K562 (cell line): ENCODE measurements at regions not wholly inside any gene's neighbourhood (a gene's known extent, or its start where the extent isn't known, plus 50 kb on each side); places are given as distances from the start of the nearest gene placed in this dataset.

Experiments used
- ATAC-seq: fragments of 200-7000 bp; cut with Tn5 transposase; 3 replicates; pipeline ENCODE4 v1.9.1; 2020; ENCODE audit warnings: moderate library complexity
- BruUV-seq: library from RNA; stranded (reverse); fragments of 400-500 nt; replicated peaks from 2 replicates; lab custom pipeline; 2021; lab: Mats Ljungman, UMichigan
- CTCF ChIA-PET: fragments of 300-600 bp; formaldehyde crosslinking; extraction: SDS; loops from one replicate; lab custom pipeline; 2021; ENCODE audit warnings: low intra/inter-chr PET ratio; lab: Yijun Ruan, JAX
- POLR2A ChIA-PET: fragments of 300-600, 350-650 bp; sonication (Branson Sonifier 250); formaldehyde crosslinking; extraction: SDS; loops from one replicate; lab custom pipeline; 2021; ENCODE audit warnings: antibody characterized with exemption, inconsistent platforms; lab: Yijun Ruan, JAX
- DNase-seq, 4 experiments: peaks; one replicate each; pipeline versions ENCODE4 v3.0.0 to v3.0.0-alpha.2; 2011 to 2018; ENCODE audit warnings: low spot score in 3 of 4, mixed read lengths in 3 of 4; ENCODE audit errors: extremely low read depth in 1 of 4
- FAIRE-seq: peaks from 2 replicates; lab custom pipeline; 2011; peaks lifted over from hg19 to GRCh38; lab: Jason Lieb, UNC
- H2AFZ ChIP-seq: 2 replicates; pipeline ENCODE4 v1.6.0; 2011; ENCODE audit warnings: low read depth, low read length, control low read depth, inconsistent platforms
- H3K27ac ChIP-seq: fragments of 200-600 bp; 3 replicates; pipeline ENCODE4 v1.8.0; 2011; ENCODE audit warnings: low read depth, mild to moderate bottlenecking, control low read depth, inconsistent platforms, low read length, moderate library complexity, mixed read lengths; ENCODE audit errors: extremely low read depth
- H3K27me3 ChIP-seq, 2 experiments: fragments of 300-600 bp in 1 of 2; 2 replicates in 1 of 2; 3 replicates in 1 of 2; pipeline versions ENCODE4 v1.6.0 to v1.8.0; 2011; ENCODE audit warnings: inconsistent platforms in 2 of 2, low read length in 2 of 2, mild to moderate bottlenecking in 1 of 2, mixed read lengths in 1 of 2, moderate library complexity in 1 of 2; ENCODE audit not compliant: control insufficient read depth in 2 of 2, insufficient read depth in 2 of 2
- H3K36me3 ChIP-seq: fragments of 300-600 bp; 3 replicates; pipeline ENCODE4 v1.8.0; 2011; ENCODE audit warnings: mild to moderate bottlenecking, low read length, inconsistent platforms; ENCODE audit not compliant: control insufficient read depth, insufficient read depth
- H3K4me1 ChIP-seq, 2 experiments: fragments of 200-600 bp in 1 of 2; replicated peaks in 1 of 2; 2 replicates in 1 of 2; 3 replicates in 1 of 2; pipeline versions ENCODE4 v1.5.1 to v1.8.0; 2011; ENCODE audit warnings: inconsistent platforms in 2 of 2, low read length in 2 of 2, mild to moderate bottlenecking in 1 of 2, mixed read lengths in 1 of 2, moderate library complexity in 1 of 2; ENCODE audit not compliant: control insufficient read depth in 2 of 2, insufficient read depth in 2 of 2
- H3K4me2 ChIP-seq: 2 replicates; pipeline ENCODE4 v1.6.1; 2011; ENCODE audit warnings: low read length, control low read depth, inconsistent platforms, mixed read lengths; ENCODE audit not compliant: insufficient read depth
- H3K4me3 ChIP-seq: fragments of 200-600 bp; sonication (generic), shearing (Covaris generic); 2 replicates; pipeline ENCODE4 v1.5.1; 2016; ENCODE audit warnings: control low read depth, inconsistent platforms
- H3K79me2 ChIP-seq: fragments of 200-600 bp; 3 replicates; pipeline ENCODE4 v1.8.0; 2011; ENCODE audit warnings: low read length, inconsistent platforms; ENCODE audit not compliant: control insufficient read depth, insufficient read depth
- H3K9ac ChIP-seq, 2 experiments: 2 replicates each; pipeline versions ENCODE4 v1.6.0 to v1.6.1; 2011; ENCODE audit warnings: low read depth in 2 of 2, low read length in 2 of 2, control low read depth in 1 of 2, inconsistent platforms in 1 of 2, mild to moderate bottlenecking in 1 of 2, mixed read lengths in 1 of 2; ENCODE audit not compliant: insufficient read depth in 1 of 2
- H3K9me1 ChIP-seq: one replicate; pipeline ENCODE4 v1.6.0; 2011; ENCODE audit warnings: inconsistent platforms, mild to moderate bottlenecking, low read length, moderate library complexity; ENCODE audit not compliant: control insufficient read depth, insufficient read depth
- H3K9me3 ChIP-seq: replicated peaks from 2 replicates; pipeline ENCODE4 v1.5.1; 2011; ENCODE audit warnings: low read depth, low read length, inconsistent platforms; ENCODE audit not compliant: control insufficient read depth, insufficient read depth
- H4K20me1 ChIP-seq: replicated peaks from 2 replicates; pipeline ENCODE4 v1.6.1; 2011; ENCODE audit warnings: low read length, inconsistent platforms, mixed read lengths; ENCODE audit not compliant: control insufficient read depth, insufficient read depth
- HDAC3 ChIP-seq: fragments of 450-650 bp; IDR thresholded peaks from 2 replicates; pipeline ENCODE4 v1.6.1; 2018; ENCODE audit warnings: borderline replicate concordance, mild to moderate bottlenecking, moderate library complexity; ENCODE audit not compliant: partially characterized antibody
- HOXB6 ChIP-seq: fragments of 250-450 bp; sonication (Bioruptor Pico); IDR thresholded peaks from 2 replicates; pipeline ENCODE4 v1.5.1; 2022; ENCODE audit warnings: mild to moderate bottlenecking, borderline replicate concordance
- NFATC3 ChIP-seq: fragments of 450-650 bp; IDR thresholded peaks from 2 replicates; pipeline ENCODE4 v1.6.1; 2017; ENCODE audit warnings: mild to moderate bottlenecking
- SAFB ChIP-seq: fragments of 200-400 bp; formaldehyde crosslinking; IDR thresholded peaks from 2 replicates; pipeline ENCODE4 v1.6.1; 2017; ENCODE audit warnings: low read depth, low read length, borderline replicate concordance
- STAT5A ChIP-seq: IDR thresholded peaks from 2 replicates; pipeline ENCODE4 v1.6.1; 2012; ENCODE audit warnings: low read length, inconsistent platforms, borderline replicate concordance
- ZKSCAN1 ChIP-seq: fragments of 150-350 bp; IDR thresholded peaks from 2 replicates; pipeline ENCODE4 v1.6.1; 2016; ENCODE audit warnings: low read depth, low read length
- ZNF174 ChIP-seq: fragments of 250-450 bp; sonication (Bioruptor Pico); IDR thresholded peaks from 2 replicates; pipeline ENCODE4 v1.4.0; 2020; ENCODE audit warnings: mild to moderate bottlenecking
- ZNF311 ChIP-seq: fragments of 250-450 bp; sonication (Bioruptor Pico); IDR thresholded peaks from 2 replicates; pipeline ENCODE4 v1.4.0; 2020; ENCODE audit warnings: mild to moderate bottlenecking, moderate library complexity
- ZNF589 ChIP-seq: fragments of 200-800 bp; sonication (Bioruptor generic); IDR thresholded peaks from 2 replicates; pipeline ENCODE4 v1.6.1; 2016; ENCODE audit warnings: low read depth, missing genetic modification characterization, missing compliant biosample characterization
- WGBS: fragments of 100-300 bp; shearing (Covaris generic); methylation state at CpG from one replicate; pipeline ENCODE4 v1.1.6; 2016; ENCODE audit warnings: low coverage, mixed read lengths; ENCODE audit not compliant: insufficient coverage; ENCODE audit errors: missing lambda C conversion rate; 5-methylcytosine and 5-hydroxymethylcytosine counted together
- in situ Hi-C: fragments of 300-500 bp; cut with MboI; formaldehyde crosslinking; loops from 4 replicates; pipeline ENCODE4 v1.15.0; 2018; ENCODE audit warnings: inconsistent platforms, mixed read lengths
- intact Hi-C: fragments of 100-400 bp; cut with micrococcal nuclease; formaldehyde crosslinking; loops from 2 replicates; pipeline ENCODE4 v1.14.2; 2022
- TF ChIP-seq, protein P1 (sequence below): fragments of 200-400 bp; formaldehyde crosslinking; IDR thresholded peaks from 2 replicates; pipeline ENCODE4 v1.6.1; 2017; ENCODE audit warnings: mild to moderate bottlenecking, low read depth, low read length, moderate library complexity
- TF ChIP-seq, protein P2 (sequence below), 2 experiments: fragments of 450-650 bp in 1 of 2; sonication (generic) in 1 of 2; formaldehyde crosslinking in 1 of 2; IDR thresholded peaks; 2 replicates each; pipeline versions ENCODE4 v1.7.1 to v1.9.0; 2016 to 2022; ENCODE audit warnings: inconsistent platforms in 1 of 2, mild to moderate bottlenecking in 1 of 2, missing genetic modification reagents in 1 of 2

DNA sequence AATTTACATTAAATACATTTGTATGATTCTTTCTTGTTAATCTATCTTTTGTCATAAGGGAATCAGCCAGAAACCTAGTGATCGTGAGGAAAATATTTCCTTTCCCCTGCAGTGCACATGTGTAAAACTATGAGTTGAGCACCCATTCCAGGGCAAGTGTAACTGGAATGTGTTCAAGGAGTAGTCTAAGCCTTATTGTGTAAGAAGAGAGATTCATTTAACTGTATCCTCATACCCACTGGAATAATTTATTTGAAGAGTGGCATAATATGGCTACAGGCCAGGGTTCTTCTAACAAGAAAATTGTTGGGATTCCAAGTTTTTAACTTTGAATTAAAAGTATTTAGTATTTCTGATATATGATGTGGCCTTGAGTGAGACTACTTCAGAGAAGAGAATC, 1692.7 kb downstream of the EFNA5 start:
- Histone ChIP-seq H3K4me2 (no peak overlapping the region), H3K36me3 (no peaks in the 10 kb centered on the region), H3K9ac (no peak overlapping the region), H3K4me3 (no peak overlapping the region), H3K79me2 (no peaks in the 10 kb centered on the region), H3K9me1 (no peaks in the 10 kb centered on the region), H4K20me1 (no peaks in the 10 kb centered on the region), H3K4me1 (no peaks in the 10 kb centered on the region), H3K27ac (no peak overlapping the region), H3K9me3 (no peaks in the 10 kb centered on the region), H3K27me3 (no peaks in the 10 kb centered on the region), H2AFZ (no peak overlapping the region)
- CTCF ChIA-PET: no interaction called here
- WGBS: 0% methylated on average over 1 of the region's 1 CpG
- FAIRE-seq (no peak), ATAC-seq (no peak), DNase-seq (no peak)
- POLR2A ChIA-PET: no interaction called here
- intact Hi-C loops (no loop called here), in situ Hi-C loops (no loop called here)
- BruUV-seq: no TSS peak
- TF ChIP-seq ZKSCAN1 (no peak), ZNF311 (CRISPR knock-in tag) (no peak), NFATC3 (no peak), HOXB6 (no peak), ZNF174 (no peak), HDAC3 (no peak), SAFB (no peak), ZNF589 (no peak), STAT5A (no peak)
- TF ChIP-seq, protein P1, sequence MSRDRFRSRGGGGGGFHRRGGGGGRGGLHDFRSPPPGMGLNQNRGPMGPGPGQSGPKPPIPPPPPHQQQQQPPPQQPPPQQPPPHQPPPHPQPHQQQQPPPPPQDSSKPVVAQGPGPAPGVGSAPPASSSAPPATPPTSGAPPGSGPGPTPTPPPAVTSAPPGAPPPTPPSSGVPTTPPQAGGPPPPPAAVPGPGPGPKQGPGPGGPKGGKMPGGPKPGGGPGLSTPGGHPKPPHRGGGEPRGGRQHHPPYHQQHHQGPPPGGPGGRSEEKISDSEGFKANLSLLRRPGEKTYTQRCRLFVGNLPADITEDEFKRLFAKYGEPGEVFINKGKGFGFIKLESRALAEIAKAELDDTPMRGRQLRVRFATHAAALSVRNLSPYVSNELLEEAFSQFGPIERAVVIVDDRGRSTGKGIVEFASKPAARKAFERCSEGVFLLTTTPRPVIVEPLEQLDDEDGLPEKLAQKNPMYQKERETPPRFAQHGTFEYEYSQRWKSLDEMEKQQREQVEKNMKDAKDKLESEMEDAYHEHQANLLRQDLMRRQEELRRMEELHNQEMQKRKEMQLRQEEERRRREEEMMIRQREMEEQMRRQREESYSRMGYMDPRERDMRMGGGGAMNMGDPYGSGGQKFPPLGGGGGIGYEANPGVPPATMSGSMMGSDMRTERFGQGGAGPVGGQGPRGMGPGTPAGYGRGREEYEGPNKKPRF: no peak
- TF ChIP-seq, protein P2, sequence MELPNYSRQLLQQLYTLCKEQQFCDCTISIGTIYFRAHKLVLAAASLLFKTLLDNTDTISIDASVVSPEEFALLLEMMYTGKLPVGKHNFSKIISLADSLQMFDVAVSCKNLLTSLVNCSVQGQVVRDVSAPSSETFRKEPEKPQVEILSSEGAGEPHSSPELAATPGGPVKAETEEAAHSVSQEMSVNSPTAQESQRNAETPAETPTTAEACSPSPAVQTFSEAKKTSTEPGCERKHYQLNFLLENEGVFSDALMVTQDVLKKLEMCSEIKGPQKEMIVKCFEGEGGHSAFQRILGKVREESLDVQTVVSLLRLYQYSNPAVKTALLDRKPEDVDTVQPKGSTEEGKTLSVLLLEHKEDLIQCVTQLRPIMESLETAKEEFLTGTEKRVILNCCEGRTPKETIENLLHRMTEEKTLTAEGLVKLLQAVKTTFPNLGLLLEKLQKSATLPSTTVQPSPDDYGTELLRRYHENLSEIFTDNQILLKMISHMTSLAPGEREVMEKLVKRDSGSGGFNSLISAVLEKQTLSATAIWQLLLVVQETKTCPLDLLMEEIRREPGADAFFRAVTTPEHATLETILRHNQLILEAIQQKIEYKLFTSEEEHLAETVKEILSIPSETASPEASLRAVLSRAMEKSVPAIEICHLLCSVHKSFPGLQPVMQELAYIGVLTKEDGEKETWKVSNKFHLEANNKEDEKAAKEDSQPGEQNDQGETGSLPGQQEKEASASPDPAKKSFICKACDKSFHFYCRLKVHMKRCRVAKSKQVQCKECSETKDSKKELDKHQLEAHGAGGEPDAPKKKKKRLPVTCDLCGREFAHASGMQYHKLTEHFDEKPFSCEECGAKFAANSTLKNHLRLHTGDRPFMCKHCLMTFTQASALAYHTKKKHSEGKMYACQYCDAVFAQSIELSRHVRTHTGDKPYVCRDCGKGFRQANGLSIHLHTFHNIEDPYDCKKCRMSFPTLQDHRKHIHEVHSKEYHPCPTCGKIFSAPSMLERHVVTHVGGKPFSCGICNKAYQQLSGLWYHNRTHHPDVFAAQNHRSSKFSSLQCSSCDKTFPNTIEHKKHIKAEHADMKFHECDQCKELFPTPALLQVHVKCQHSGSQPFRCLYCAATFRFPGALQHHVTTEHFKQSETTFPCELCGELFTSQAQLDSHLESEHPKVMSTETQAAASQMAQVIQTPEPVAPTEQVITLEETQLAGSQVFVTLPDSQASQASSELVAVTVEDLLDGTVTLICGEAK (IDR thresholded peaks at IDR 0.05): no peak
- TF ChIP-seq, protein P2 (CRISPR knock-in tag; IDR thresholded peaks at IDR 0.05): no peak
